CD4-positive, alpha-beta memory T cell (primary cell): ENCODE measurements at regions not wholly inside any gene's neighbourhood (a gene's known extent, or its start where the extent isn't known, plus 50 kb on each side); places are given as distances from the start of the nearest gene placed in this dataset.
"Not testable (repeated sequence)": the region's sequence is repeated elsewhere in the genome, so short reads cannot be mapped to it uniquely, and the experiment has no call there.

Experiments used
- CTCF ChIA-PET: fragments of 350-600 bp; sonication (Branson Sonifier 250); formaldehyde crosslinking; loops from one replicate; lab custom pipeline; 2021; ENCODE audit warnings: inconsistent platforms; ENCODE audit not compliant: partially characterized antibody; lab: Charles Lee
- POLR2A ChIA-PET: fragments of 350-600 bp; sonication (Branson Sonifier 250); formaldehyde crosslinking; loops from one replicate; lab custom pipeline; 2021; ENCODE audit not compliant: partially characterized antibody; lab: Charles Lee
- DNase-seq, 5 donors: peaks; one replicate each; pipeline versions ENCODE4 v3.0.0 to v3.0.0-alpha.2; 2020 to 2022; ENCODE audit warnings: mixed read lengths in 1 of 5
- H3K27ac ChIP-seq: one replicate; pipeline ENCODE4 v1.7.0; 2013; ENCODE audit warnings: low read depth, low read length
- H3K27me3 ChIP-seq: 2 replicates; pipeline ENCODE4 v1.7.0; 2013; ENCODE audit warnings: mild to moderate bottlenecking, low read length, moderate library complexity; ENCODE audit not compliant: insufficient read depth
- H3K36me3 ChIP-seq: 2 replicates; pipeline ENCODE4 v1.7.0; 2013; ENCODE audit warnings: mild to moderate bottlenecking, low read length, moderate library complexity; ENCODE audit not compliant: insufficient read depth
- H3K4me1 ChIP-seq: 2 replicates; pipeline ENCODE4 v1.7.0; 2013; ENCODE audit warnings: mild to moderate bottlenecking, low read length, moderate library complexity; ENCODE audit not compliant: insufficient read depth
- H3K4me3 ChIP-seq, 2 donors: one replicate each; pipeline ENCODE4 v1.7.0; 2013; ENCODE audit warnings: low read length in 2 of 2, mild to moderate bottlenecking in 1 of 2
- H3K9me3 ChIP-seq, 2 donors: one replicate each; pipeline ENCODE4 v1.7.0; 2013; ENCODE audit warnings: low read length in 2 of 2, control low read depth in 1 of 2; ENCODE audit not compliant: control insufficient read depth in 1 of 2
- H3K27ac Mint-ChIP-seq, 7 donors: one replicate each; pipeline ENCODE4 v1.8.0; 2020 to 2021; ENCODE audit warnings: mixed read lengths in 7 of 7, mild to moderate bottlenecking in 6 of 7, inconsistent platforms in 3 of 7, moderate library complexity in 3 of 7
- H3K27me3 Mint-ChIP-seq, 2 donors: one replicate each; pipeline ENCODE4 v1.8.0; 2020 to 2021; ENCODE audit warnings: mixed read lengths in 2 of 2
- H3K36me3 Mint-ChIP-seq, 2 donors: one replicate each; pipeline ENCODE4 v1.8.0; 2020 to 2021; ENCODE audit warnings: mixed read lengths in 2 of 2, inconsistent platforms in 1 of 2, mild to moderate bottlenecking in 1 of 2
- H3K4me1 Mint-ChIP-seq, 4 donors: one replicate each; pipeline ENCODE4 v1.8.0; 2020 to 2021; ENCODE audit warnings: mixed read lengths in 4 of 4, mild to moderate bottlenecking in 1 of 4
- H3K4me3 Mint-ChIP-seq, 8 donors: one replicate each; pipeline ENCODE4 v1.8.0; 2020 to 2021; ENCODE audit warnings: mixed read lengths in 8 of 8, mild to moderate bottlenecking in 7 of 8, moderate library complexity in 6 of 8, inconsistent platforms in 3 of 8
- H3K9me3 Mint-ChIP-seq, 8 donors: one replicate each; pipeline ENCODE4 v1.8.0; 2020 to 2021; ENCODE audit warnings: mixed read lengths in 8 of 8, mild to moderate bottlenecking in 5 of 8, inconsistent platforms in 3 of 8, moderate library complexity in 1 of 8
- intact Hi-C: fragments of 100-400 bp; cut with micrococcal nuclease; formaldehyde crosslinking; loops from one replicate; pipeline ENCODE4 v1.15.1; 2023

DNA sequence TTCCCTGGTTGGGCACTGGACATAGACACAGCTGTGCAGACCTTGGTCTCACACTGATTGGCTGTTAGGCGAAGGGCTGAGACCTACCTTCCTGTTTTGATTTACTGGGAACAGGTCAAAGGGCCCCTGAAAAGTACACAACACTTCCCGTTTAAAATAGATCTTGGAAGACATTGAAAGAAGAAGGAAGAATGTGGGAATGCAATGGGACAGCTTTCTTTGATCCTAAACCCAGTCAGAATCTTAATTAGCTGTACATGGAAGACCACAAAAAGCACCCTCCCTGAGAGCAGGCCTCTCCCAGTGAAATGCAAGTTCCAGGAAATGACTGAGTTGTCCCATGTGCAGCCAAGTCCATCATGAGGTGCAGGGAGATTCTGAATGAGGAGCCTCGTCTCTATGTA lies 83.6 kb upstream of the EXOC2 start:
- H3K4me1 ChIP-seq = no peaks in the 10 kb centered on the region
- no peaks in the 10 kb centered on the region for H3K27me3 ChIP-seq
- Mint-ChIP-seq H3K27me3 (peaks cover 5 to 17% of the 10 kb centered on the region in 2 donors), H3K4me1 (no peaks in the 10 kb centered on the region), H3K36me3 (peaks cover 0 to 4% of the 10 kb centered on the region in 2 donors), H3K27ac (no peak overlapping the region), H3K4me3 (no peak overlapping the region), H3K9me3 (peaks cover 0 to 8% (median 1%) of the 10 kb centered on the region in 8 donors)
- H3K36me3 ChIP-seq = no peaks in the 10 kb centered on the region
- no peaks in the 10 kb centered on the region for H3K9me3 ChIP-seq
- intact Hi-C loops = no loop called here
- ChIA-PET CTCF (no interaction called here), POLR2A (no interaction called here)
- no peak for DNase-seq
- no peak overlapping the region for H3K27ac ChIP-seq
- no peak overlapping the region for H3K4me3 ChIP-seq

DNA sequence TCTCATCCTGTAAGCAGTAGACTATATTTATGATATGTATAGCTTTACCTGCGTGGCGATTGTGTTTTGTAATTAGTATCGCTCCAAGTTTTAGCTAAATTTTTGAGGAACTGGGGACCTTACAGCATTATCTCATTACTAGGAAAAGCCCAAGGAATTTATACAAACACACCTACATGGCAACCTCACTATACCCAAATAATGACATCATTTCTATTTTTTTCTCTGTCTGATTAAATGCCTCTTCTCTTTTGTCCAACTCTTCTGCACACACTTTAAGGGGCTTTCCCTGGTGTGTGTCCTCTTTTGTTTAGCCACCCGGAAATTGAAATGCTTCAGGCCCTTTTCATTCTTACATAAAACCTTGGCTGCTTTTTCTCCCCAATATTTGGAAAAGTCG lies 82.9 kb upstream of the EXOC2 start:
- Mint-ChIP-seq H3K27ac (no peak overlapping the region), H3K27me3 (peaks cover 6 to 17% of the 10 kb centered on the region in 2 donors), H3K4me3 (no peak overlapping the region), H3K4me1 (no peaks in the 10 kb centered on the region), H3K36me3 (peaks cover 0 to 4% of the 10 kb centered on the region in 2 donors), H3K9me3 (peaks cover 0 to 8% (median 2%) of the 10 kb centered on the region in 8 donors)
- H3K4me3 ChIP-seq = no peak overlapping the region
- no peak for DNase-seq
- H3K4me1 ChIP-seq = no peaks in the 10 kb centered on the region
- intact Hi-C loops = no loop called here
- H3K36me3 ChIP-seq = no peaks in the 10 kb centered on the region
- H3K27me3 ChIP-seq = no peaks in the 10 kb centered on the region
- no peak overlapping the region for H3K27ac ChIP-seq
- ChIA-PET CTCF (no interaction called here), POLR2A (no interaction called here)
- no peaks in the 10 kb centered on the region for H3K9me3 ChIP-seq

DNA sequence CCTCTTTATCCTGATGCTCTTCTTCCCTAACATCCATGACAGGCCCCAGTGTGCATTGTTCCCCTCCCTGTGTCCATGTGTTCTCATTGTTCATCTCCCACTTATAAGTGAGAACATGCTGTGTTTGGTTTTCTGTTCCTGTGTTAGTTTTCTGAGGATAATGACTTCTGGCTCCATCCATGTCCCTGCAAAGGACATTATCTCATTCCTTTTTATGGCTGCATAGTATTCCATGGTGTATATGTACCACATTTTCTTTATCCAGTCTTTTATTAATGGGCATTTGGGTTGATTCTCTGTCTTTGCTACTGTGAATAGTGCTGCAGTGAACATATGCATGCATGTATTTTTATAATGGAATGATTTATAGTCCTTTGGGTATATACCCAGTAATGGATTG lies 78.7 kb upstream of the EXOC2 start:
- CTCF ChIA-PET = interaction anchor here (1.5 kb wide), 1 partner anchor 10 kb away, joined by 3 read pairs; no protein-coding TSS in a partner anchor
- H3K27ac Mint-ChIP-seq, H3K9me3 ChIP-seq, DNase-seq, H3K4me3 ChIP-seq, H3K4me1 Mint-ChIP-seq, H3K4me3 Mint-ChIP-seq, H3K4me1 ChIP-seq, H3K27me3 ChIP-seq, H3K9me3 Mint-ChIP-seq, intact Hi-C loops, H3K36me3 ChIP-seq, H3K27ac ChIP-seq, H3K36me3 Mint-ChIP-seq, POLR2A ChIA-PET: not testable (repeated sequence)
- peaks cover 14 to 20% of the 10 kb centered on the region in 2 donors for H3K27me3 Mint-ChIP-seq

DNA sequence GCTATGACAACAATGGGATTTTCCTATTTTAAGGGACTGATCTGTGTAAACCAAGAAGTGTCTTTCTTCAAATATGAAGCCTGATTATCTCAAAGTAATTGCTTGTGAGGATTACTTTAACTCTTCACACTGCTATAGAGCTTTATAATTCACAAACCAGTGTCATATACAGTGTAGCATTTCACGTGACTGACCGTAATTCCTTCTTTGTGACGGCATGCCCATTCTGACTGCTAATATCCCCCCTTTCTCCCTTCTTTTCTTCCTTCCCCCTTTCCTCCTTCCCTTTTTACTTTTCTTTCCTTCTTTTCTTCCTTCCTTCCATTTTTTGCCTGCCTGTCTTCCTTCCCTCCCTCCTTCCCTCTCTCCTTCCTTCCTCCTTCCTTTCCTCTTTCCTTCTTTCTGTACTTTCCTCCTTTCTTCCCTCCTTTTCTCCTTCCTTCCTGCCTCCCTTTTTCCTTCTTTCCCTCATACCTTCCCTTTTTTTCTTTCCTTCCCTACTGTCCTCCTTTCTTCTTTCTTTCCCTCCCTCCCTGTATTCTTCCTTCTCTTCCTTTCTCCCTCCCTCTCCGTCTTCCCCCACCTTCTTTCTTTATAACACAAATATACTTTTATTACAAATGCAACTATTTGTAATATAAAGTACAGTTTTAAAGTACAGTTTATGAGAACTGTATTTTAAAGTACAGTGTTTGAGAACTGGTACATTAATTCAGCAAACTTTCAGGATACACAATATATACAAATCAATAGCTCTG lies 75.0 kb upstream of the EXOC2 start:
- POLR2A ChIA-PET = no interaction called here
- H3K4me1 Mint-ChIP-seq = no peaks in the 10 kb centered on the region
- DNase-seq = no peak

DNA sequence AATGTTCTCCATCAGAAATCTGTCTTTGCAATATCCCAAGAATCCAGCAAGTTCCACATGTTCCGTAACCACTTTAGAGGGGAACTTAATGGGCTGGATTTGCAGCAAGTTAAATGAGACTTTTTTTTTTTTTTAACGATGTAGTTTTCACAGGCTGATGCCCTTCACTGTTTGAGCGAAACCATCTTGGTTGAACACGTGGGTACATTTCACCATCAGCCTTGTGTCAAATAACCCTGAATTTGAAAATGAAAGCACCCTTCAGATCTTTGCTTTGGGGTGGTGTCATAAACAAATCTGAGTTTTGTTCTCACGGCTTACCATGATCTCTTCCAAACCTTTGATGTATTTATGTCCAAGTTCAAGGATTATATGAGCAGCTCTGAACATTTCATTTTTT lies 73.7 kb upstream of the EXOC2 start:
- H3K4me3 Mint-ChIP-seq = peak overlapping the region in 1 of 8 donors; percentile 51
- H3K9me3 Mint-ChIP-seq = peaks cover 0 to 2% (median 0%) of the 10 kb centered on the region in 8 donors
- H3K27me3 Mint-ChIP-seq = peaks cover 14 to 17% of the 10 kb centered on the region in 2 donors
- H3K4me1 Mint-ChIP-seq = no peaks in the 10 kb centered on the region
- Histone ChIP-seq H3K27ac (no peak overlapping the region), H3K9me3 (no peaks in the 10 kb centered on the region), H3K4me3 (no peak overlapping the region), H3K4me1 (no peaks in the 10 kb centered on the region), H3K36me3 (no peaks in the 10 kb centered on the region), H3K27me3 (peaks cover 4% of the 10 kb centered on the region)
- POLR2A ChIA-PET = no interaction called here
- intact Hi-C loops = no loop called here
- CTCF ChIA-PET = interaction anchor here (1.4 kb wide), 1 partner anchor 45 kb away, joined by 3 read pairs; no protein-coding TSS in a partner anchor
- H3K27ac Mint-ChIP-seq = no peak overlapping the region
- DNase-seq = no peak
- H3K36me3 Mint-ChIP-seq = no peaks in the 10 kb centered on the region

More for the DNA sequence above, 75.0 kb upstream of the EXOC2 start:
- Histone ChIP-seq H3K36me3 (no peaks in the 10 kb centered on the region), H3K4me3 (no peak overlapping the region), H3K27me3 (peaks cover 4% of the 10 kb centered on the region), H3K27ac (no peak overlapping the region), H3K9me3 (no peaks in the 10 kb centered on the region), H3K4me1 (no peaks in the 10 kb centered on the region)
- peak overlapping the region in 1 of 7 donors; percentile 20 for H3K27ac Mint-ChIP-seq
- CTCF ChIA-PET = no interaction called here
- H3K4me3 Mint-ChIP-seq = no peak overlapping the region
- peaks cover 14 to 21% of the 10 kb centered on the region in 2 donors for H3K27me3 Mint-ChIP-seq
- intact Hi-C loops = no loop called here
- no peaks in the 10 kb centered on the region for H3K36me3 Mint-ChIP-seq
- peaks cover 0 to 8% (median under 1%) of the 10 kb centered on the region in 8 donors for H3K9me3 Mint-ChIP-seq

DNA sequence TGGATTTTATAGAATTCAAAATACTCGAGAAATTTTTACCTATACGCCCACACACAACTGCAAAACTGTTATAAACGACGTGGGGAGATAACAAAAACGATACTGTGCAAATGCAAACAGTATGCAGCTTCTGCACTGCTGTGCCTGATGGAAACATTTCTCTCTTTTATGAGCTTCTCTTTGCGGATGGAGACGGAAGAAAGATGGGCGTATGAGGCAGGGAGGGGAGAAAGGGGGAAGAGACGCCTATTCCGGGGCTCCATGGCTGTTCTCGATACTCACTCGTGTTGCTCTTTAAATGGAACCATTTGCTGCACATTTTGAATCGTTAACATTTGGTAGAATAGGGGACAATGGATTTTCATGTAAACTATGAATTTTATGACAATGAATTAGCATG lies 69.1 kb upstream of the EXOC2 start:
- peaks cover 0 to 3% of the 10 kb centered on the region in 2 donors for H3K36me3 Mint-ChIP-seq
- H3K36me3 ChIP-seq = no peaks in the 10 kb centered on the region
- no peak overlapping the region for H3K4me3 ChIP-seq
- no peaks in the 10 kb centered on the region for H3K4me1 Mint-ChIP-seq
- H3K27ac Mint-ChIP-seq = no peak overlapping the region
- ChIA-PET POLR2A (no interaction called here), CTCF (interaction anchor here (1.5 kb wide), 1 partner anchor 9 kb away, joined by 3 read pairs; no protein-coding TSS in a partner anchor)
- intact Hi-C loops = no loop called here
- no peaks in the 10 kb centered on the region for H3K4me1 ChIP-seq
- peaks cover 4% of the 10 kb centered on the region for H3K27me3 ChIP-seq
- H3K4me3 Mint-ChIP-seq = no peak overlapping the region
- no peak for DNase-seq
- peaks cover 0 to 1% (median 0%) of the 10 kb centered on the region in 8 donors for H3K9me3 Mint-ChIP-seq
- H3K27ac ChIP-seq = no peak overlapping the region
- peaks cover 8 to 11% of the 10 kb centered on the region in 2 donors for H3K27me3 Mint-ChIP-seq
- H3K9me3 ChIP-seq = no peaks in the 10 kb centered on the region

DNA sequence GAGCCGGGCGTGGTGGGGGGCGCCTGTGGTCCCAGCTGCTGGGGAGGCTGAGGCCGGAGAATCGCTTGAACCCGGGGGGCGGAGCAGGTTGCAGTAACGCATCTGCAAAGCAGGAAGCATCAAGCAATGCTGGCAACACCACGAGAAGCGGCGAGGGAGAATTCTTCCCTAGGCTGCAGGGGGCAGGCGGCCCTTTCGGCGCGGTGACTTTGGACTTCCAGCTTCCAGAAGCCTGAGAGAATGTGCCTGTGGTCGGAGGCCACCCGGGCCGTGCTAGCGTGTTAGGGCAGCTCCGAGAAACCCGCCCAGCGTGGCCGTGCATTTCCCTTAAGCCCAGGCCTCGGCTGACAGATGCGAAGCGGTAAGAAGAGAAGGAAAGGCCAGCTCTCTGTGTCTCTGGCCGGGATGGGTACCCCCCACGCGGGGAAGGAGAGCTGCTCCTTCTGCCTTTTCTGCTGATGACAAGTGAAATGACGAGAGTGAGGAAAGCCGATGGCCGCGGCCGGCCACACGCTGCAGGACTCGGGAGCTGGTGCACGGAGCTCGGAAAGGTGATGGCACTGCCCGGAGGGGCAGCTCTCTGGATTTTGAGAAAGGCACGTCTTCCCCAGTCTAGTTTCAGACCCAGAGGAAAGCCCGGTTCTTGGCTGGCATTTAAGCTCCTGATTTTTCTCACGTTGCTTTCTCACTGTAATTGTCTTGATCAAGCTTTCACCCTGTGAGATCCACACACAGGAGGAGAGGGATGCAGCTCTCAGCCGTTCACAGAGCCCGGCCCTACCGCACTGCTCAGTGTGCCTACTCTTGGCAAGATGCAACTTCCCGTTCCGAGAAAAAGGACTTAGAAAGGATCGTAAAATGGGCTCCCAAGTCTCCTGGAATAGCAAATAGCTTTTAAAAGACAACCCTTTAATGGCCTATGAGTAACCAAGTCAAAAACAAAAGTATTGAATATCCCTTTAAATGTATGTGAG lies 68.3 kb upstream of the EXOC2 start:
- ChIA-PET CTCF (interaction anchor here (1.5 kb wide), 1 partner anchor 10 kb away, joined by 3 read pairs; no protein-coding TSS in a partner anchor), POLR2A (no interaction called here)
- peaks cover 5 to 9% of the 10 kb centered on the region in 2 donors for H3K27me3 Mint-ChIP-seq
- no peaks in the 10 kb centered on the region for H3K4me1 Mint-ChIP-seq
- no peak overlapping the region for H3K27ac Mint-ChIP-seq
- Histone ChIP-seq H3K4me1 (no peaks in the 10 kb centered on the region), H3K27ac (no peak overlapping the region), H3K9me3 (no peaks in the 10 kb centered on the region), H3K4me3 (no peak overlapping the region), H3K27me3 (no peaks in the 10 kb centered on the region), H3K36me3 (no peaks in the 10 kb centered on the region)
- peaks cover 0 to 6% of the 10 kb centered on the region in 2 donors for H3K36me3 Mint-ChIP-seq
- intact Hi-C loops = no loop called here
- DNase-seq = no peak
- peaks cover 0 to 3% (median 0%) of the 10 kb centered on the region in 8 donors for H3K9me3 Mint-ChIP-seq
- H3K4me3 Mint-ChIP-seq = no peak overlapping the region
